Suprapubic skin (tissue), 4 donors: ENCODE measurements at regions not wholly inside any gene's neighbourhood (a gene's known extent, or its start where the extent isn't known, plus 50 kb on each side); places are given as distances from the start of the nearest gene placed in this dataset.

Experiments
- DNase-seq, 2 donors: peaks; one replicate each; pipeline ENCODE4 v3.0.0-alpha.2; 2019; ENCODE audit warnings: low spot score in 2 of 2
- H3K27ac ChIP-seq: fragments of 200-600 bp; sonication (generic); one replicate; pipeline ENCODE4 v1.5.1; 2019
- H3K27me3 ChIP-seq: fragments of 200-600 bp; sonication (generic); one replicate; pipeline ENCODE4 v1.5.1; 2019
- H3K36me3 ChIP-seq: fragments of 200-600 bp; sonication (generic); one replicate; pipeline ENCODE4 v1.5.1; 2019
- H3K4me1 ChIP-seq: fragments of 200-600 bp; sonication (generic); one replicate; pipeline ENCODE4 v1.5.1; 2019
- H3K4me3 ChIP-seq: fragments of 200-600 bp; sonication (generic); one replicate; pipeline ENCODE4 v1.5.1; 2019; ENCODE audit warnings: mild to moderate bottlenecking
- H3K9me3 ChIP-seq: fragments of 200-600 bp; sonication (generic); one replicate; pipeline ENCODE4 v1.5.1; 2019
- EP300 ChIP-seq: sonication (generic); formaldehyde crosslinking; IDR thresholded peaks from one replicate; pipeline ENCODE4 v1.6.1; 2017; ENCODE audit warnings: antibody characterized with exemption
- POLR2A ChIP-seq, 2 donors: fragments of 450-650 bp; IDR thresholded peaks; one replicate each; pipeline ENCODE4 v1.6.1; 2017; ENCODE audit warnings: antibody characterized with exemption in 2 of 2, mild to moderate bottlenecking in 2 of 2, moderate library complexity in 2 of 2
- POLR2AphosphoS5 ChIP-seq, 3 donors: sonication (generic); formaldehyde crosslinking; IDR thresholded peaks; one replicate each; pipeline ENCODE4 v1.6.1; 2017; ENCODE audit warnings: antibody characterized with exemption in 3 of 3
- WGBS: methylation state at CpG from one replicate; pipeline ENCODE4 v1.1.5; 2018; 5-methylcytosine and 5-hydroxymethylcytosine counted together
- TF ChIP-seq, protein P1 (sequence below), 2 donors: fragments of 200-600 bp in 1 of 2; fragments of 450-650 bp in 1 of 2; sonication (generic) in 1 of 2; IDR thresholded peaks; one replicate each; pipeline ENCODE4 v1.5.1; 2016 to 2019; ENCODE audit warnings: antibody characterized with exemption in 2 of 2, mild to moderate bottlenecking in 1 of 2, moderate library complexity in 1 of 2

- TF ChIP-seq EP300 (no peak), POLR2AphosphoS5 (IDR thresholded peaks at IDR 0.05) (no peak), POLR2A (IDR thresholded peaks at IDR 0.05) (no peak)
- TF ChIP-seq, protein P1, sequence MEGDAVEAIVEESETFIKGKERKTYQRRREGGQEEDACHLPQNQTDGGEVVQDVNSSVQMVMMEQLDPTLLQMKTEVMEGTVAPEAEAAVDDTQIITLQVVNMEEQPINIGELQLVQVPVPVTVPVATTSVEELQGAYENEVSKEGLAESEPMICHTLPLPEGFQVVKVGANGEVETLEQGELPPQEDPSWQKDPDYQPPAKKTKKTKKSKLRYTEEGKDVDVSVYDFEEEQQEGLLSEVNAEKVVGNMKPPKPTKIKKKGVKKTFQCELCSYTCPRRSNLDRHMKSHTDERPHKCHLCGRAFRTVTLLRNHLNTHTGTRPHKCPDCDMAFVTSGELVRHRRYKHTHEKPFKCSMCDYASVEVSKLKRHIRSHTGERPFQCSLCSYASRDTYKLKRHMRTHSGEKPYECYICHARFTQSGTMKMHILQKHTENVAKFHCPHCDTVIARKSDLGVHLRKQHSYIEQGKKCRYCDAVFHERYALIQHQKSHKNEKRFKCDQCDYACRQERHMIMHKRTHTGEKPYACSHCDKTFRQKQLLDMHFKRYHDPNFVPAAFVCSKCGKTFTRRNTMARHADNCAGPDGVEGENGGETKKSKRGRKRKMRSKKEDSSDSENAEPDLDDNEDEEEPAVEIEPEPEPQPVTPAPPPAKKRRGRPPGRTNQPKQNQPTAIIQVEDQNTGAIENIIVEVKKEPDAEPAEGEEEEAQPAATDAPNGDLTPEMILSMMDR (IDR thresholded peaks at IDR 0.05): no peak
- Histone ChIP-seq H3K4me3 (no peak overlapping the region), H3K36me3 (no peaks in the 10 kb centered on the region), H3K27me3 (no peaks in the 10 kb centered on the region), H3K9me3 (no peaks in the 10 kb centered on the region), H3K27ac (no peak overlapping the region), H3K4me1 (no peaks in the 10 kb centered on the region)
- DNase-seq: no peak
- 71% methylated on average over 3 of the region's 3 CpGs for WGBS
Observed at GRCh38 chr9:106441283-106441682, 421.7 kb upstream of the ZNF462 start.

- Histone ChIP-seq H3K9me3 (no peaks in the 10 kb centered on the region), H3K36me3 (no peaks in the 10 kb centered on the region), H3K4me1 (no peaks in the 10 kb centered on the region), H3K27ac (no peak overlapping the region), H3K4me3 (no peak overlapping the region), H3K27me3 (no peaks in the 10 kb centered on the region)
- no peak for TF ChIP-seq POLR2AphosphoS5 (IDR thresholded peaks at IDR 0.05)
- no peak for DNase-seq
- WGBS: 64% methylated on average over 1 of the region's 1 CpG
Observed at GRCh38 chr9:106443520-106443919, 419.4 kb upstream of the ZNF462 start.

GRCh38 chr9:106445107-106445506 is 417.9 kb upstream of the ZNF462 start:
- WGBS: 95% methylated on average over 5 of the region's 5 CpGs

DNA sequence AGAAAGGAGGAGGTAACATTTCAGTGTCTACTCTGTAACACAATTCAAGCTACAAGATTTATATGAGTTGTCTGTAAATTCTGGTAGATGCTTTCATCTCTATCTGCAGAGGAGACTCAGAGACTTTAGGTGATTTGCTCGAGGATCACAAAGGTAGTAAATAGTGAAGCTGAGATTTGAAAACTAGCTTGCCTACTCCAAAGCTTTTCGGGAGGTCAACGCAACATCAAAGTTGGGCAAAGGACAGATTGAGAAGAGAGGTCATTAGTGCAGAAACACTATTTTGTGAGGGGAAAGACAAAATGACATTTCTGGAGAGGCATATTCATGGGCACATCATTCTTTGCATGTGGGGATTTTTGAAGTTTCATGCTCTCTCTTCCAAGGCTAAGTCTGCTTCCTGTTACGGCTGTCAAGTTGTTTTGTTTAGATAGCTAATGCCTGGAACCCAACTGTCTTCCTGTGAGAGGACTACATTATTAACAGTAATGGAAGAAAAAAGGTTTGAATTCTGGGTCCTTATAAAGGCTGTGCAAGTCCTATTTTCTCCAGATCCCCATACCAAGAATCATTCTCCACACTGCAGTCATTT is 413.5 kb upstream of the ZNF462 start:
- no peak for TF ChIP-seq POLR2AphosphoS5 (IDR thresholded peaks at IDR 0.05)
- no peak for TF ChIP-seq EP300
- TF ChIP-seq, protein P1 (IDR thresholded peaks at IDR 0.05): no peak
- TF ChIP-seq POLR2A (IDR thresholded peaks at IDR 0.05): no peak
- Histone ChIP-seq H3K36me3 (no peaks in the 10 kb centered on the region), H3K27me3 (no peaks in the 10 kb centered on the region), H3K27ac (no peak overlapping the region), H3K4me3 (no peak overlapping the region), H3K4me1 (no peaks in the 10 kb centered on the region), H3K9me3 (no peaks in the 10 kb centered on the region)
- WGBS: 68% methylated on average over 4 of the region's 4 CpGs
- no peak for DNase-seq

More at GRCh38 chr9:106445107-106445506, 417.9 kb upstream of the ZNF462 start:
- H3K4me1 ChIP-seq: no peaks in the 10 kb centered on the region
- no peaks in the 10 kb centered on the region for H3K36me3 ChIP-seq
- TF ChIP-seq, protein P1 (IDR thresholded peaks at IDR 0.05): no peak
- TF ChIP-seq EP300: no peak
- TF ChIP-seq POLR2A (IDR thresholded peaks at IDR 0.05): no peak
- TF ChIP-seq POLR2AphosphoS5 (IDR thresholded peaks at IDR 0.05): no peak
- DNase-seq: no peak
- H3K9me3 ChIP-seq: no peaks in the 10 kb centered on the region
- H3K4me3 ChIP-seq: no peak overlapping the region
- H3K27ac ChIP-seq: no peak overlapping the region
- no peaks in the 10 kb centered on the region for H3K27me3 ChIP-seq

DNA sequence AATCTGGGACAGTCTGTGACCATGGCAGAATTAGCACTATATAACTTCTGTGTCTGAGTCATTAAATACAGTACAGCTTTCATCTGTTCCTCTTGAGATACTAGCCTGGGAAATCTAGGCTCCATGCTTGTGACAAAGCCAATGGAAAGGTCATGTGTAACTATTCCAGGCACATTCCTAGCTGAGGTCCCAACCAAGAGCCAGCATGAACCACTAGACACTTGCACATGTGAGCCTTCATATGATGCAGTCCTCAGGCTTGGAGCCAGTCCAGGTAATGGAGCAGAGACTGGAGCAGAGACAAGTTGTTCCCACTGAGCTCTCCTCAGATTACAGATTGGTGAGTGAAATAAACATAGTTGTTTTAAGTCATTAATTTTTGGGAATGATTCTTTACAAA is 412.4 kb upstream of the ZNF462 start:
- H3K27me3 ChIP-seq: no peaks in the 10 kb centered on the region
- H3K4me3 ChIP-seq: no peak overlapping the region
- no peak overlapping the region for H3K27ac ChIP-seq
- H3K4me1 ChIP-seq: no peaks in the 10 kb centered on the region
- H3K9me3 ChIP-seq: no peaks in the 10 kb centered on the region
- H3K36me3 ChIP-seq: no peaks in the 10 kb centered on the region
- TF ChIP-seq EP300 (no peak), POLR2A (IDR thresholded peaks at IDR 0.05) (no peak), POLR2AphosphoS5 (IDR thresholded peaks at IDR 0.05) (no peak)
- TF ChIP-seq, protein P1 (IDR thresholded peaks at IDR 0.05): no peak
- no peak for DNase-seq

- DNase-seq: no peak
- Histone ChIP-seq H3K4me1 (no peaks in the 10 kb centered on the region), H3K27ac (no peak overlapping the region), H3K4me3 (no peak overlapping the region), H3K9me3 (no peaks in the 10 kb centered on the region), H3K27me3 (no peaks in the 10 kb centered on the region), H3K36me3 (no peaks in the 10 kb centered on the region)
- WGBS: 92% methylated on average over 1 of the region's 1 CpG
- TF ChIP-seq EP300 (no peak), POLR2A (IDR thresholded peaks at IDR 0.05) (no peak), POLR2AphosphoS5 (IDR thresholded peaks at IDR 0.05) (no peak)
- TF ChIP-seq, protein P1 (IDR thresholded peaks at IDR 0.05): no peak
Observed at GRCh38 chr9:106451223-106451622, 411.7 kb upstream of the ZNF462 start.
